Ureter (tissue), 1 donor: ENCODE measurements at regions not wholly inside any gene's neighbourhood (a gene's known extent, or its start where the extent isn't known, plus 50 kb on each side); places are given as distances from the start of the nearest gene placed in this dataset.
"Not testable (repeated sequence)": the region's sequence is repeated elsewhere in the genome, so short reads cannot be mapped to it uniquely, and the experiment has no call there.

Source experiments
- DNase-seq: peaks from one replicate; pipeline ENCODE4 v3.0.0-alpha.2; 2020; ENCODE audit warnings: low spot score
- donor health status: DM: yes; HTN: yes; CAD: no.

- not testable (repeated sequence) for DNase-seq
These were observed 435.6 kb downstream of the RWDD3 start for GRCh38 chr1:95669638-95670037.

GRCh38 chr1:95671098-95671497, 437.1 kb downstream of the RWDD3 start:
- DNase-seq: no peak

GRCh38 chr1:95679262-95679661, 445.3 kb downstream of the RWDD3 start:
- no peak for DNase-seq

GRCh38 chr1:95685081-95685480, 451.1 kb downstream of the RWDD3 start:
- DNase-seq: no peak

- no peak for DNase-seq
These were observed 452.2 kb downstream of the RWDD3 start for GRCh38 chr1:95686217-95686616.

GRCh38 chr1:95699149-95699953, 465.3 kb downstream of the RWDD3 start:
- no peak for DNase-seq

- no peak for DNase-seq
These were observed 467.6 kb downstream of the RWDD3 start for GRCh38 chr1:95701450-95702173.

- DNase-seq: no peak
These were observed 469.0 kb downstream of the RWDD3 start for GRCh38 chr1:95703046-95703445.

GRCh38 chr1:95716097-95716496, 482.1 kb downstream of the RWDD3 start:
- no peak for DNase-seq

GRCh38 chr1:95716550-95716949, 482.5 kb downstream of the RWDD3 start:
- DNase-seq: no peak

- DNase-seq: no peak
These were observed 489.3 kb downstream of the RWDD3 start for GRCh38 chr1:95723346-95723745.

- no peak for DNase-seq
These were observed 494.8 kb downstream of the RWDD3 start for GRCh38 chr1:95728841-95729240.

GRCh38 chr1:95730986-95731385, 497.0 kb downstream of the RWDD3 start:
- DNase-seq: no peak

- DNase-seq: no peak
These were observed 497.5 kb downstream of the RWDD3 start for GRCh38 chr1:95731466-95731865.

GRCh38 chr1:95733031-95733430, 499.0 kb downstream of the RWDD3 start:
- no peak for DNase-seq

- DNase-seq: no peak
These were observed 499.7 kb downstream of the RWDD3 start for GRCh38 chr1:95733671-95734070.

- no peak for DNase-seq
These were observed 500.6 kb downstream of the RWDD3 start for GRCh38 chr1:95734560-95734959.

GRCh38 chr1:95742591-95743089, 508.6 kb downstream of the RWDD3 start:
- DNase-seq: no peak

- no peak for DNase-seq
These were observed 510.7 kb downstream of the RWDD3 start for GRCh38 chr1:95744731-95745130.

- DNase-seq: no peak
These were observed 518.7 kb downstream of the RWDD3 start for GRCh38 chr1:95752515-95753381.

GRCh38 chr1:95753382-95754016, 519.5 kb downstream of the RWDD3 start:
- no peak for DNase-seq

GRCh38 chr1:95754412-95754811, 520.4 kb downstream of the RWDD3 start:
- no peak for DNase-seq
